Panc1 (cell line): ENCODE measurements at regions not wholly inside any gene's neighbourhood (a gene's known extent, or its start where the extent isn't known, plus 50 kb on each side); places are given as distances from the start of the nearest gene placed in this dataset.

Source experiments
- CTCF ChIP-seq: fragments of 450-650 bp; IDR thresholded peaks from 2 replicates; pipeline ENCODE4 v1.5.1; 2017; ENCODE audit warnings: mild to moderate bottlenecking
- POLR2AphosphoS5 ChIP-seq: IDR thresholded peaks from 2 replicates; pipeline ENCODE4 v1.6.1; 2012; ENCODE audit warnings: mild to moderate bottlenecking, low read depth, low read length, moderate library complexity

GRCh38 chr3:67244130-67244529 is 246.0 kb downstream of the KBTBD8 start:
- TF ChIP-seq CTCF = no peak
- no peak for TF ChIP-seq POLR2AphosphoS5
